Esophagus (tissue), 2 donors: ENCODE measurements at regions not wholly inside any gene's neighbourhood (a gene's known extent, or its start where the extent isn't known, plus 50 kb on each side); places are given as distances from the start of the nearest gene placed in this dataset.
"Not testable (repeated sequence)": the region's sequence is repeated elsewhere in the genome, so short reads cannot be mapped to it uniquely, and the experiment has no call there.

ENCODE experiments used
- H3K27ac ChIP-seq, 2 donors: one replicate each; pipeline ENCODE4 v1.5.1; 2013; ENCODE audit warnings: low read depth in 2 of 2, mild to moderate bottlenecking in 2 of 2, inconsistent platforms in 1 of 2, low read length in 1 of 2, moderate library complexity in 1 of 2
- H3K27me3 ChIP-seq, 2 donors: one replicate each; pipeline ENCODE4 v1.6.1; 2013; ENCODE audit warnings: low read length in 2 of 2, control low read depth in 1 of 2, mild to moderate bottlenecking in 1 of 2; ENCODE audit not compliant: insufficient read depth in 2 of 2, control insufficient read depth in 1 of 2
- H3K36me3 ChIP-seq, 2 donors: one replicate each; pipeline ENCODE4 v1.6.1; 2013; ENCODE audit warnings: low read length in 1 of 2; ENCODE audit not compliant: control insufficient read depth in 2 of 2, insufficient read depth in 2 of 2
- H3K4me1 ChIP-seq, 2 donors: one replicate each; pipeline ENCODE4 v1.6.1; 2013; ENCODE audit warnings: low read length in 1 of 2; ENCODE audit not compliant: control insufficient read depth in 2 of 2, insufficient read depth in 2 of 2
- H3K4me3 ChIP-seq, 2 donors: one replicate each; pipeline ENCODE4 v1.5.1; 2013; ENCODE audit warnings: low read length in 2 of 2, mild to moderate bottlenecking in 2 of 2, low read depth in 1 of 2, moderate library complexity in 1 of 2
- H3K9me3 ChIP-seq, 2 donors: one replicate each; pipeline ENCODE4 v1.6.1; 2013; ENCODE audit warnings: mild to moderate bottlenecking in 2 of 2, low read depth in 1 of 2, low read length in 1 of 2, moderate library complexity in 1 of 2; ENCODE audit not compliant: control insufficient read depth in 2 of 2, insufficient read depth in 1 of 2
- WGBS, 2 donors: extraction: QIAGEN DNeasy Blood & Tissue Kit; methylation state at CpG; one replicate each; pipeline ENCODE4 v1.1.7; 2013; 5-methylcytosine and 5-hydroxymethylcytosine counted together
- donor health status: healthy with polysubstance abuse.
- donor health status: Bipolar disorder and iron deficiency.

DNA sequence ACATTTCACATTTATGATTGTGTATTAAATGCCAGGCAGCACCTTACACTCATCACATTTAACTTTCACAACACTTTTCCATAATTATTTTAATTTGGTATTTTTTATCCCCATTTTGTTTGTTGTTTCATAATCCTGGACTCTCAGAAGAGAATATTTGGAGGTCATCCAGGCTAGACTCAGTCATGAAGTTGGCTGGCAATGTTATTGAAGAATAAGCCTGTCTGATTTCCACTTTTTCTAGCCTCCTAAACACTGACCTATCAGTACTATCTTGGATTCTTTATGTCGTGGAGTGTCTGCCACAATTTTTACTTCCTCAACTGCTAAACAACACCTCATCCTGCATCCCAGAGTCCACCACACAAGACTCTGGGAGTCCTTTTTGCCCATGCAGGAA, 372.3 kb upstream of the NRP1 start:
- 41 to 66% methylated on average over 1 of the region's 1 CpG for WGBS, 2 donors
- Histone ChIP-seq H3K4me3 (no peak overlapping the region), H3K36me3 (no peaks in the 10 kb centered on the region), H3K9me3 (peaks cover 0 to 2% of the 10 kb centered on the region in 2 donors), H3K27me3 (no peaks in the 10 kb centered on the region), H3K4me1 (peaks cover 2 to 4% of the 10 kb centered on the region in 2 donors), H3K27ac (no peak overlapping the region)

DNA sequence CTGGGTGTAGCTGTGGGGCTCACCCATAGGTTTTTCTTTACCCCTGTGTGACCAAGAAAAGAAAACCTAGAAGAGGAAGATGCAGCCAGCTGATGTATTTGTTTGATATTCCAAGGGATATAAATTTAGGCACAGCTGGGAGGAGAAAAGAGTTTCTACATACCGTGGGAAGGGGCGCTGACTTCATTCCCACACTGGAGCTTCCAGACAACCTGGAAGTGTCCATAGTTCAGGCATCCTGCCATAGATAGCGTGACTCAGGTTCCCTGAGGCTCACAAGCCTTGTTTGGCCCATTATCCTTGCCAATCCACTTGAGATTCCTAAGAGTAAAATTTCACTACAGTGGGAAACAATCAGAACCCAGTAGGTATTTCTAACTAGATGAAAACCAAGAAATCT, 371.7 kb upstream of the NRP1 start:
- H3K4me3 ChIP-seq, result no peak overlapping the region
- 40 to 57% methylated on average over 3 of the region's 3 CpGs for WGBS, 2 donors
- no peak overlapping the region for H3K27ac ChIP-seq
- H3K27me3 ChIP-seq, result no peaks in the 10 kb centered on the region
- peaks cover 0 to under 1% of the 10 kb centered on the region in 2 donors for H3K9me3 ChIP-seq
- H3K36me3 ChIP-seq, result no peaks in the 10 kb centered on the region
- peaks cover 2 to 4% of the 10 kb centered on the region in 2 donors for H3K4me1 ChIP-seq

DNA sequence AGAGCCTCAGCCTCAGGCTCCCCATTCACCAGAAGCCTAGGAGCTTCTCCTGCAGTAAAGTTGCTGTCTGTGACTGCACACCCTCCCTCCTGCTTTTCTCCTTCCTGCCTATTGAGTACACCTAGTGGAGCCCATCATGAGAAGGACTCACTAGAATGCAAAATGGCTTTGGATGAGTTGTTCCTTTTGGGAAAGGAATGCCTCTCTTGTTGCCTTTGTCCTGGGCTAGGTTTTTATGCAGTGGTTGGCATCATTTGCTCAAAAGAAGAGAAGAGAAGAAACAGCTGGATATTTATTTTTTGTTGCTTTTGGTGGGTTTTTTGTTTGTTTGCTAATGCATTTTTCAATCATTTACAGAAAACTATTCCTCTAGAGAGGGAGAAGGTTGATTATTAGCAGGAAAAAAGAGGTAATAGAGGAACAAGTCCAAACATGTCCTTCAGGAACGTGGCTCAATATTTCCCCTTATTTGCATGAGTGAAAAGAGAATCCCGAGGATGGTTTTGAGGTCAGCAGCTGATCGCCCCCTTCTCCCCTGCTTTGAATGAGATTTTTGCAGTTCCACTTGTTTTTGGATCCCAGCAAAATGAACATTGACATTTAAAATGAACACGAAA, 369.9 kb upstream of the NRP1 start:
- no peak overlapping the region for H3K27ac ChIP-seq
- no peaks in the 10 kb centered on the region for H3K36me3 ChIP-seq
- H3K27me3 ChIP-seq, result no peaks in the 10 kb centered on the region
- no peaks in the 10 kb centered on the region for H3K9me3 ChIP-seq
- H3K4me3 ChIP-seq, result no peak overlapping the region
- 65 to 69% methylated on average over 4 of the region's 4 CpGs for WGBS, 2 donors
- peaks cover 2 to 4% of the 10 kb centered on the region in 2 donors for H3K4me1 ChIP-seq

DNA sequence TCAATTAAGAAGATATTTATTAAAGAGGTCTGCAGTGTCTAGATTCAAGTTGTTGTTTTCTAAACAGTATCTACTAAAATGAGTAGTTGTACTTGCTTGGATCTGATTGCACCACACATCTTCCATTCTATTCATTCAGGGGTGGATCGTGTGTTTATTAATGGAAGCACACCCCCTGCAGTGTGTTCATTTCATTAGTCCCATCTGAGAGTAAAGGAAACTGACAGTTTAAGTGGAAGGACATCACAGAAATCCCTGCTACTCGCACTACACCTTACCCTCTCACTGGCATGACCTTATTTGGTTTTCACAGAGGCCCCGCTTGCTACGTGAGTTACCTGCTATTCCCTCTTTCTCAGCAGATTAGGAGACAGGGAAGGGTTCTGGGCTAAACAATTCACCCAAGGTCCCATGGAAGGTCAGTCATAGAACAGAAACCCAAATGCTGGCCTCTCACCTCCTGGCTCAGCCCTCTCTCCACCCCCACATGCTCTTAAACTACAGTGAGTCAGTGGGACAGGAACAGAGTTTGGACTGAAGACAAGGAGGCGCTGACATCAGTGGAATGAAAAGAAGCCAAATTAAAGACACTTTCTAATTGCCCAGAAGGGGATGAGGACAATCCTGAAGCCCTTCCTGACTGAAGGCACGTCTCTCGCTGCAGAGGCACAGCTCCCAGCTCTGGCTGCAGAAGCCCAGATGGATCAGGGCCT, 369.2 kb upstream of the NRP1 start:
- H3K27me3 ChIP-seq, result no peaks in the 10 kb centered on the region
- peaks cover 2 to 4% of the 10 kb centered on the region in 2 donors for H3K4me1 ChIP-seq
- no peak overlapping the region for H3K27ac ChIP-seq
- no peak overlapping the region for H3K4me3 ChIP-seq
- H3K36me3 ChIP-seq, result no peaks in the 10 kb centered on the region
- H3K9me3 ChIP-seq, result no peaks in the 10 kb centered on the region
- 70 to 77% methylated on average over 7 of the region's 7 CpGs for WGBS, 2 donors

DNA sequence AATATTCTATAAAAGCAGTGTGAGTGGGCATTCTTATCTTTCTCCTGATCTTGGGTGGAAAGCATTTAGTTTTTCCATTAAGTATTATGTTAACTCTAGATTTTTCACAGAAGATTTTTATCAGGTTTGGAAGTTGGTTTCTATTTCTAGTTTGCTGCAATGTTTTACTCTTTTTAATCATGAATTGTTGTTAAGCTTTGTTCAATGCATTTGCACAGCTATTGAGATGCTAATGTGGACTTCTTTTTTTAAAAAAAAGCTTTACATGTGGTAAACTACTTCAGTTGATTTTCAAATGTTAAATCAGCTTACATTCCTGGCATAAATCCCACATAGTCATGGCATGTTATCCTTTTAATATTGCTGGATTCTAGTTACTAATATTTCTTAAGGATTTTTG, 363.6 kb upstream of the NRP1 start:
- Histone ChIP-seq H3K27me3 (no peaks in the 10 kb centered on the region), H3K4me3 (no peak overlapping the region), H3K27ac (no peak overlapping the region), H3K9me3 (no peaks in the 10 kb centered on the region), H3K4me1 (no peaks in the 10 kb centered on the region), H3K36me3 (no peaks in the 10 kb centered on the region)

DNA sequence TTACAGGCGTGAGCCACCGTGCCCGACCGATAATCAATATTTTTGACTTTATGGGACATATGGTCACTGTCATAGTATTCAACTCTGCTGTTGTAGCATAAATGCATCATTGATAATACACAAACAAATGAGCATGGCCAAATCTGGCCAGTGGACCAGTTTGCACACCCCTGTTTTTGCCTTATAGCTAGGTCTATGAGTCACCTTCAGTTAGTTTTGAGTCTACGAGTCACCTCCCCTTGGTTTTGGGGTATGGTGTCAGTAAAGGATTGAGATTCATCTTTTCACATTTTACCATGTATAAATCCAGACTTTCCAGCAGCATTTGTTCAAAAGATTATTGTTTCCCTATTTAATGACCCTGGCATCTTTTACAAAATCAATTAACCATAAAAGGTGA, 362.5 kb upstream of the NRP1 start:
- Histone ChIP-seq H3K4me3 (no peak overlapping the region), H3K9me3 (no peaks in the 10 kb centered on the region), H3K36me3 (no peaks in the 10 kb centered on the region), H3K27ac (no peak overlapping the region), H3K27me3 (no peaks in the 10 kb centered on the region), H3K4me1 (no peaks in the 10 kb centered on the region)
- 94 to 96% methylated on average over 5 of the region's 5 CpGs for WGBS, 2 donors

DNA sequence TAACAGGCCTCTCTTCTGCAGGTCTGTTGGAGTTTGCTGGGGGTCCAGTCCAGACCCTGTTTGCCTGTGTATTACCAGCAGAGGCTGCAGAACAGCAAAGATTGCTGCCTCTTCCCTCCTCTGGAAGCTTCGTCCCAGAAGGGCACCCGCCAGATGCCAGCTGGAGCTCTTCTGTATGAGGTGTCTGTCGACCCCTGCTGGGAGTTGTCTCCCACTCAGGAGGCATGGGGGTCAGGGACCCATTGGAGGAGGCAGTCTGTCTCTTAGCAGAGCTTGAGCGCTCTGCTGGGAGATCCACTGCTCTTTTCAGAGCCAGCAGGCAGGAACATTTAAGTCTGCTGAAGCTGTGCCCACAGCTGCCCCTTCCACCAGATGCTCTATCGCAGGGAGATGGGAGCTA, 361.1 kb upstream of the NRP1 start:
- no peaks in the 10 kb centered on the region for H3K27me3 ChIP-seq
- no peak overlapping the region for H3K27ac ChIP-seq
- no peak overlapping the region for H3K4me3 ChIP-seq
- no peaks in the 10 kb centered on the region for H3K9me3 ChIP-seq
- no peaks in the 10 kb centered on the region for H3K36me3 ChIP-seq
- no peaks in the 10 kb centered on the region for H3K4me1 ChIP-seq
- 91 to 97% methylated on average over 5 of the region's 5 CpGs for WGBS, 2 donors

DNA sequence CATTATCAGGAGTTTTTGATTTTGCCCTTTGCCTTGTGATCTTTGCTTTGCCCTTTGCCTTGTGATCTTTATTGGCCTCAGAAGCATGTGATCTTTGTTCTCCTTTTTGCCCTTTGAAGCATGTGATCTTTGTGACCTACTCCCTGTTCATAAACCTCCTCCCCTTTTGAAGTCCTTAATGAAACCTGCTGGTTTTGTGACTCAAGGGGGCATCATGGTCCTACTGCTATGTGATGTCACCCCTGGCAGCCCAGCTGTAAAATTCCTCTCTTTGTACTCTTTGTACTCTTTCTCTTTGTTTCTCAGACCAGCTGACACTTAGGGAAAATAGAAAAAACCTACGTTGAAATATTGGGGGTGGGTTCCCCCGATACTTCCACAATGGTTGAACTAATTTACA, 356.1 kb upstream of the NRP1 start:
- not testable (repeated sequence) for H3K36me3 ChIP-seq, H3K4me3 ChIP-seq, H3K4me1 ChIP-seq, H3K9me3 ChIP-seq, H3K27me3 ChIP-seq, H3K27ac ChIP-seq
- 79 to 85% methylated on average over 2 of the region's 2 CpGs for WGBS, 2 donors

DNA sequence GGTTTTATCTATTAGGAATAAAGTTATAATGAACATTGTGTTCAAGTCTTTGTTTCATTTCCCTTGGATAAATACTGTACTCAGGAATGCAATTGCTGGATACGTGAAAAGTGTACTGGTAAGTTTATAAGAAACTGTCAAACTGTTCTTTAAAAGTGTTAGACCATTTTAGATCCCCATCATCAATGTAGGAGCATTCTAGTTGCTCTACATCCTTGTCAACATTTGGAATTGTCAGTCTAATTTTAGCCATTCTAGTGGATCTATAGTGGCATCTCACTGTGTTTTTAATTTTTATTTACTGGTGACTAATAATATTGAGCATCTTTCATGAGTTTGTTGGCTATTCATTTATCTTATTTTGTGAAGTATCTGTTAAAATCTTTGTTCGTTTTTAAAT, 354.0 kb upstream of the NRP1 start:
- no peaks in the 10 kb centered on the region for H3K27me3 ChIP-seq
- no peak overlapping the region for H3K4me3 ChIP-seq
- H3K27ac ChIP-seq, result no peak overlapping the region
- WGBS, 2 donors, result 86 to 88% methylated on average over 2 of the region's 2 CpGs
- no peaks in the 10 kb centered on the region for H3K4me1 ChIP-seq
- H3K36me3 ChIP-seq, result no peaks in the 10 kb centered on the region
- no peaks in the 10 kb centered on the region for H3K9me3 ChIP-seq

DNA sequence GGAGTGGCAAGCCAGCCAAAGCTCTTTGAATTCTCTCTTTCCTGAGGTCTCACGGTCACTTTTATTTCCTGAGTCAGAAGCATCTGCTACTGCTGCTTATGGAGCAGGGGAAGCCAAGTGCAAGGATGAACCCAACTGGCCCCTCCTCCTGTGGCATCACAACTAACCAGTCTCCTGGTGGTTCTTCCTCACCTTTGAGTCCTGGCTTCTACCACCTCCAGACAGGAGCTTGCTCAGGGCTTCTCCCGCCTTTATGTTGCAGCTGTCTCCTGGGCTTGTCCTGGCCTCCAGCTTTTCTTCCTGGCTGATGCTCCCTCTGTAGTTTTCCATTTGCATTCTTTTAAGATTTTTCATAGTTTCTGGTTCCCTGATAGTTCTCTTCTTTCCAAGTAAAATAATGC, 349.7 kb upstream of the NRP1 start:
- H3K9me3 ChIP-seq, result no peaks in the 10 kb centered on the region
- no peaks in the 10 kb centered on the region for H3K36me3 ChIP-seq
- no peaks in the 10 kb centered on the region for H3K27me3 ChIP-seq
- H3K4me1 ChIP-seq, result no peaks in the 10 kb centered on the region
- H3K4me3 ChIP-seq, result no peak overlapping the region
- WGBS, 2 donors, result 63 to 67% methylated on average over 2 of the region's 2 CpGs
- no peak overlapping the region for H3K27ac ChIP-seq
